CD4-positive, alpha-beta T cell (primary cell): ENCODE measurements at regions not wholly inside any gene's neighbourhood (a gene's known extent, or its start where the extent isn't known, plus 50 kb on each side); places are given as distances from the start of the nearest gene placed in this dataset.

ENCODE experiments used
- ATAC-seq: fragments of 200-7000 bp; cut with Tn5 transposase; one replicate; pipeline ENCODE4 v1.10.0; 2022; ENCODE audit warnings: mild to moderate bottlenecking; ENCODE audit not compliant: poor library complexity
- CTCF ChIA-PET: fragments of 350-600 bp; sonication (Branson Sonifier 250); formaldehyde crosslinking; loops from one replicate; lab custom pipeline; 2021; ENCODE audit warnings: antibody characterized with exemption, inconsistent platforms; lab: Charles Lee
- POLR2A ChIA-PET: fragments of 350-600 bp; sonication (Branson Sonifier 250); formaldehyde crosslinking; loops from one replicate; lab custom pipeline; 2021; ENCODE audit warnings: antibody characterized with exemption, inconsistent platforms; lab: Charles Lee
- DNase-seq, 14 experiments: peaks; one replicate each; pipeline ENCODE4 v3.0.0-alpha.2; 2013 to 2020; ENCODE audit warnings: mixed read lengths in 2 of 14
- H3K27ac ChIP-seq, 2 donors: one replicate each; pipeline versions ENCODE4 v1.5.1 to v1.7.0; 2013; ENCODE audit warnings: low read length in 2 of 2, low read depth in 1 of 2, mild to moderate bottlenecking in 1 of 2
- H3K27me3 ChIP-seq, 2 experiments: 1 replicate in 1 of 2; 2 replicates in 1 of 2; pipeline versions ENCODE4 v1.6.1 to v1.7.0; 2013; ENCODE audit warnings: low read length in 2 of 2, control low read depth in 1 of 2, mild to moderate bottlenecking in 1 of 2, moderate library complexity in 1 of 2; ENCODE audit not compliant: insufficient read depth in 2 of 2, control insufficient read depth in 1 of 2
- H3K36me3 ChIP-seq: one replicate; pipeline ENCODE4 v1.6.1; 2013; ENCODE audit warnings: low read length, control low read depth; ENCODE audit not compliant: insufficient read depth
- H3K4me1 ChIP-seq: one replicate; pipeline ENCODE4 v1.6.1; 2013; ENCODE audit warnings: low read length, control low read depth; ENCODE audit not compliant: insufficient read depth
- H3K4me3 ChIP-seq: one replicate; pipeline ENCODE4 v1.5.1; 2013; ENCODE audit warnings: mild to moderate bottlenecking, low read length, moderate library complexity
- H3K9me3 ChIP-seq, 2 experiments: 1 replicate in 1 of 2; 2 replicates in 1 of 2; pipeline versions ENCODE4 v1.6.1 to v1.7.0; 2013; ENCODE audit warnings: low read length in 2 of 2, mild to moderate bottlenecking in 2 of 2, control low read depth in 1 of 2, moderate library complexity in 1 of 2; ENCODE audit not compliant: control insufficient read depth in 1 of 2, insufficient read depth in 1 of 2
- H3K27ac Mint-ChIP-seq: one replicate; pipeline ENCODE4 v1.8.0; 2020; ENCODE audit warnings: mixed read lengths
- H3K27me3 Mint-ChIP-seq: one replicate; pipeline ENCODE4 v1.8.0; 2021; ENCODE audit warnings: mixed read lengths
- H3K36me3 Mint-ChIP-seq: one replicate; pipeline ENCODE4 v1.8.0; 2021; ENCODE audit warnings: low read depth, mixed read lengths
- H3K4me1 Mint-ChIP-seq: one replicate; pipeline ENCODE4 v1.8.0; 2021; ENCODE audit warnings: low read depth, mixed read lengths
- H3K4me3 Mint-ChIP-seq: one replicate; pipeline ENCODE4 v1.8.0; 2020; ENCODE audit warnings: mild to moderate bottlenecking, mixed read lengths
- H3K9me3 Mint-ChIP-seq: one replicate; pipeline ENCODE4 v1.8.0; 2020; ENCODE audit warnings: mixed read lengths
- CTCF ChIP-seq: fragments of 200-600 bp; IDR thresholded peaks from one replicate; pipeline ENCODE4 v1.8.0; 2022; ENCODE audit warnings: antibody characterized with exemption, mild to moderate bottlenecking
- intact Hi-C, 2 experiments: fragments of 100-400 bp; cut with DNase I in 1 of 2; cut with micrococcal nuclease in 1 of 2; formaldehyde crosslinking; loops; one replicate each; pipeline versions ENCODE4 v1.15.1 to v1.9.0; 2023 to 2025; cut with DNase I, micrococcal nuclease

DNA sequence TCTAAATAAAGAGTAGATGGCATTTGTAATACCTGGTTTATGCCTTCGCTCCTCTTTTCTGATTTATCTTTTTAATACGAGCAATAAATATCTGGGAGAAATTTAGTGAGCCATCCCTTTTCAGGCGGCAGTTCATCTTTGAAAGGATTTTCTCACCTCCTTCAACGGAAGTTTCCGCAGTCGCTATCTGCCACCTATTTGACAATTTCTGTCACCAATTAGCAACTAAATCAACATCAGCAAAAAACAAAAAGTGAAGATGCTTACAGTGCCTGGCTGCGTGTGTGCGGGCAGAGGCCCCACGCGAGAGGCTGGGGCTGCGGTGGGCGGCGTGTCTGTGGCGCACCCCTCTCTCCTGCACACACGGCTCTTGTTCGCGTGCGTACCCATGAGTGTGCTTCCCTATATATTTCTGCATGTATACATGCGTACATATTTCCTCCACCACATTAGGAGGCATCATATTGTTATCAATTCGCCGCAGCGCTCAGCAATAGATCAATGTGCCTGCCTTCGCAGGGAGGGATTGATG, 117.3 kb upstream of the BARHL2 start:
- Histone ChIP-seq H3K4me3 (no peak overlapping the region), H3K4me1 (peaks cover 26% of the 10 kb centered on the region), H3K27ac (no peak overlapping the region), H3K36me3 (no peaks in the 10 kb centered on the region), H3K9me3 (peaks cover 0 to 18% of the 10 kb centered on the region in 2 experiments), H3K27me3 (peaks cover 79 to 87% of the 10 kb centered on the region in 2 experiments)
- ChIA-PET POLR2A (no interaction called here), CTCF (no interaction called here)
- DNase-seq = peak in 1 of 14 experiments; percentile 23
- intact Hi-C loops = loop anchor here in 1 of 2 experiments (10.0 kb wide), 1 partner anchor 110 kb away; no protein-coding TSS in a partner anchor
- no peak for ATAC-seq
- Mint-ChIP-seq H3K9me3 (no peaks in the 10 kb centered on the region), H3K27ac (no peak overlapping the region), H3K36me3 (no peaks in the 10 kb centered on the region), H3K27me3 (peaks cover 92% of the 10 kb centered on the region), H3K4me1 (peaks cover 31% of the 10 kb centered on the region), H3K4me3 (no peak overlapping the region)
- TF ChIP-seq CTCF = no peak

GRCh38 chr1:90833466-90834110, 116.5 kb upstream of the BARHL2 start:
- ATAC-seq (no peak), DNase-seq (no peak)
- Mint-ChIP-seq H3K9me3 (no peaks in the 10 kb centered on the region), H3K4me1 (peaks cover 26% of the 10 kb centered on the region), H3K4me3 (no peak overlapping the region), H3K36me3 (no peaks in the 10 kb centered on the region), H3K27me3 (peaks cover 92% of the 10 kb centered on the region), H3K27ac (no peak overlapping the region)
- ChIA-PET POLR2A (no interaction called here), CTCF (no interaction called here)
- Histone ChIP-seq H3K27me3 (peaks cover 71 to 79% of the 10 kb centered on the region in 2 experiments), H3K4me1 (peaks cover 22% of the 10 kb centered on the region), H3K27ac (no peak overlapping the region), H3K9me3 (peaks cover 0 to 18% of the 10 kb centered on the region in 2 experiments), H3K36me3 (no peaks in the 10 kb centered on the region), H3K4me3 (no peak overlapping the region)
- intact Hi-C loops = loop anchor here in 1 of 2 experiments (10.0 kb wide), 1 partner anchor 109 kb away; no protein-coding TSS in a partner anchor
- TF ChIP-seq CTCF = no peak

DNA sequence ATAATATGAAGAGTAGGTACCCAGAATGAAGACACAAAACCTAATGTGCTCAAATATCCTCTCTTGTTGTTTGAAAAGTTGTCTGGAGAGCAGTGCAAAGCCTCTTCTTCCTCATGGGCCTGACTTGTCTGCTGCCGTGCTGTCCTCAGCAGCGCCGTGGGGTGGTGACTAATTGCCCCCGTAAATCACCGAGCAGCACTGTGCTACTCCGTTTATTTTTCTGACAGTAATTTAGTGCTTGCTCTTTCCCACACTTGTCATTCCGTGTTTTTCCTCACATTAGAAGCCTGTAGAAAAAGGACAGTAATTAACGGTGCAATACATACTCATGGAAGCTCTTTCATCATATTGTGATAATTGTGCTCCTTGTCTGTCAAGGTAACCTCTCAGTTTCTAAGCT, 114.8 kb upstream of the BARHL2 start:
- CTCF ChIA-PET = no interaction called here
- peaks cover 23% of the 10 kb centered on the region for H3K4me1 Mint-ChIP-seq
- ATAC-seq = no peak
- POLR2A ChIA-PET = interaction anchor here (1.1 to 1.2 kb wide), 2 partner anchors 10 to 17 kb away, joined by 3 to 4 read pairs; no protein-coding TSS in a partner anchor
- intact Hi-C loops = loop anchor here in 1 of 2 experiments (10.0 kb wide), 1 partner anchor 107 kb away; no protein-coding TSS in a partner anchor
- DNase-seq = peak in 1 of 14 experiments; percentile 12
- Histone ChIP-seq H3K27me3 (peaks cover 62 to 74% of the 10 kb centered on the region in 2 experiments), H3K4me3 (no peak overlapping the region), H3K4me1 (peaks cover 22% of the 10 kb centered on the region), H3K36me3 (no peaks in the 10 kb centered on the region), H3K9me3 (peaks cover 0 to 18% of the 10 kb centered on the region in 2 experiments), H3K27ac (no peak overlapping the region)
- no peak for TF ChIP-seq CTCF
- H3K36me3 Mint-ChIP-seq = no peaks in the 10 kb centered on the region
- no peak overlapping the region for H3K4me3 Mint-ChIP-seq
- H3K9me3 Mint-ChIP-seq = no peaks in the 10 kb centered on the region
- H3K27me3 Mint-ChIP-seq = peaks cover 90% of the 10 kb centered on the region
- no peak overlapping the region for H3K27ac Mint-ChIP-seq
